ENCODE measurements at regions not wholly inside any gene's neighbourhood (a gene's known extent, or its start where the extent isn't known, plus 50 kb on each side); places are given as distances from the start of the nearest gene placed in this dataset.

GRCh38 chr22:48665311-48665995, 1162.2 kb downstream of the BRD1 start:
- no peak overlapping the region for H3K4me3 Mint-ChIP-seq
- H3K4me1 Mint-ChIP-seq = no peaks in the 10 kb centered on the region
- no peaks in the 10 kb centered on the region for H3K27me3 Mint-ChIP-seq
- peaks cover 19 to 20% of the 10 kb centered on the region in 2 donors for H3K9me3 Mint-ChIP-seq
- no peak overlapping the region for H3K27ac Mint-ChIP-seq
- no peak for ATAC-seq (replicated peaks)
- peaks cover 3 to 9% of the 10 kb centered on the region in 2 donors for H3K36me3 Mint-ChIP-seq
- DNase-seq = no peak

DNA sequence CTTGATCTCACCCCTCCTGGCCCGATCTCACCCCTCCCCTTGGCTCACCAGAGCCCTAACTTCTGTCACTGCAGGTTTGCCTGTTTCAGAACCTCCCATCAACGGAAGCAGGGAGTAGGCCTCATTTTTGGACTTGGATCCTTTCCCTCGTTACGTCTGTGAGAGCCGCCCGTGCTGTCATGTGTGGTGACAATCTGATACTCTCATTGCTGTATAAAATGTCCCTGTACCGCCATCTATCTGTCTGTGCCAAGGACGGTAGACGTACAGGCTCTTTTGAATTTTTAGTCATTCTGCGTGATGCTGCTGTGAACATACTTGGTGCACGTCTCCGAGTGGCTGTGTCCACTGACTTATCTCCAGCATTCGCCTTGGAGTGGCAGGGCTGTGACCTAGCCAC, 1163.1 kb downstream of the BRD1 start:
- H3K27ac Mint-ChIP-seq = no peak overlapping the region
- H3K9me3 Mint-ChIP-seq = peaks cover 18 to 19% of the 10 kb centered on the region in 2 donors
- ATAC-seq (replicated peaks) (no peak), DNase-seq (no peak)
- H3K36me3 Mint-ChIP-seq = peaks cover 3 to 9% of the 10 kb centered on the region in 2 donors
- no peaks in the 10 kb centered on the region for H3K27me3 Mint-ChIP-seq
- no peaks in the 10 kb centered on the region for H3K4me1 Mint-ChIP-seq
- no peak overlapping the region for H3K4me3 Mint-ChIP-seq

GRCh38 chr22:48663297-48663696, 1164.4 kb downstream of the BRD1 start:
- Mint-ChIP-seq H3K36me3 (peaks cover 3 to 9% of the 10 kb centered on the region in 2 donors), H3K4me1 (no peaks in the 10 kb centered on the region), H3K27me3 (no peaks in the 10 kb centered on the region), H3K27ac (no peak overlapping the region), H3K4me3 (no peak overlapping the region), H3K9me3 (peaks cover 18 to 19% of the 10 kb centered on the region in 2 donors)
- DNase-seq (no peak), ATAC-seq (replicated peaks) (no peak)

GRCh38 chr22:48662476-48663135, 1165.1 kb downstream of the BRD1 start:
- no peak overlapping the region for H3K4me3 Mint-ChIP-seq
- ATAC-seq (replicated peaks) (no peak), DNase-seq (no peak)
- H3K36me3 Mint-ChIP-seq = peaks cover 3 to 9% of the 10 kb centered on the region in 2 donors
- no peaks in the 10 kb centered on the region for H3K27me3 Mint-ChIP-seq
- H3K9me3 Mint-ChIP-seq = peaks cover 18 to 19% of the 10 kb centered on the region in 2 donors
- H3K4me1 Mint-ChIP-seq = no peaks in the 10 kb centered on the region
- no peak overlapping the region for H3K27ac Mint-ChIP-seq

GRCh38 chr22:48661984-48662383, 1165.7 kb downstream of the BRD1 start:
- no peaks in the 10 kb centered on the region for H3K4me1 Mint-ChIP-seq
- peaks cover 18 to 19% of the 10 kb centered on the region in 2 donors for H3K9me3 Mint-ChIP-seq
- H3K27ac Mint-ChIP-seq = no peak overlapping the region
- no peak overlapping the region for H3K4me3 Mint-ChIP-seq
- ATAC-seq (replicated peaks) (no peak), DNase-seq (no peak)
- no peaks in the 10 kb centered on the region for H3K27me3 Mint-ChIP-seq
- peaks cover 3 to 9% of the 10 kb centered on the region in 2 donors for H3K36me3 Mint-ChIP-seq

- H3K27me3 Mint-ChIP-seq = no peaks in the 10 kb centered on the region
- peaks cover 18 to 19% of the 10 kb centered on the region in 2 donors for H3K9me3 Mint-ChIP-seq
- H3K4me1 Mint-ChIP-seq = no peaks in the 10 kb centered on the region
- H3K4me3 Mint-ChIP-seq = no peak overlapping the region
- peaks cover 3 to 9% of the 10 kb centered on the region in 2 donors for H3K36me3 Mint-ChIP-seq
- DNase-seq (no peak), ATAC-seq (replicated peaks) (no peak)
- H3K27ac Mint-ChIP-seq = no peak overlapping the region
These were observed 1166.6 kb downstream of the BRD1 start for GRCh38 chr22:48660790-48661740.

- DNase-seq (no peak), ATAC-seq (replicated peaks) (no peak)
- Mint-ChIP-seq H3K36me3 (peaks cover 3 to 6% of the 10 kb centered on the region in 2 donors), H3K9me3 (peaks cover 16% of the 10 kb centered on the region in 2 donors), H3K4me3 (no peak overlapping the region), H3K27ac (no peak overlapping the region), H3K27me3 (no peaks in the 10 kb centered on the region), H3K4me1 (no peaks in the 10 kb centered on the region)
These were observed 1167.4 kb downstream of the BRD1 start for GRCh38 chr22:48660104-48660789.

DNA sequence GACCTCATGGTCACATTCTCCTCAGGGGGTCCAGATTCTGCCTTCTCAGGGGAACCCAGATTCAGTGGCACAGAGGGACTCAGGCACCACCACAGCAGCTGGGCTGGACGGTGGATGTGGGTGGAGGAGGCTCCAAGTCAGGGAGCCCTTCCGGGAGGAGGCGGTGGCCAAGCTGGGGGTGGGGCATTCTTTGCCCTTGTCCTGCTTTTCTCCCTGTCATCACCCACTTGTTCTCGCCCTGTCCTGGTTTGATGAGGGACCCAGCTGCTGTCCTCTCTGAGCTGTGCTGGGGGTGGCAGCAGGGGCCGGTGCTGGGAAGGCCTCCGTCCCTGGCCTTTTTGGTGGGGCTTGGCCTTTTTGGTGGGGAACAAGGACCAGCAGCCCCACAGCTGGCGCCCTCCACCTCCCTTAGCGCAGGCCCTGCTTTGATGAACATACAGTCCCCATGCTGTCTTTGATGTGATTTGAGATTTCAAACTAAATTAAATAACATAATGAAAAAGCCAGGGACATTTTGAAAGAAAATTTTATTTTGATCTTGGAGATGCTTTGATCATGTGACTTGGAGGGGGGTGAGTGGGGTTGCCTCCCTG, 1168.2 kb downstream of the BRD1 start:
- Mint-ChIP-seq H3K27me3 (no peaks in the 10 kb centered on the region), H3K27ac (no peak overlapping the region), H3K4me3 (no peak overlapping the region), H3K9me3 (peaks cover 9 to 10% of the 10 kb centered on the region in 2 donors), H3K4me1 (no peaks in the 10 kb centered on the region), H3K36me3 (peaks cover 2 to 5% of the 10 kb centered on the region in 2 donors)
- no peak for ATAC-seq (replicated peaks)
- no peak for DNase-seq

- Mint-ChIP-seq H3K4me3 (no peak overlapping the region), H3K36me3 (peaks cover 0 to 2% of the 10 kb centered on the region in 2 donors), H3K27ac (no peak overlapping the region), H3K27me3 (no peaks in the 10 kb centered on the region), H3K4me1 (no peaks in the 10 kb centered on the region), H3K9me3 (peaks cover 4 to 8% of the 10 kb centered on the region in 2 donors)
- ATAC-seq (replicated peaks) = no peak
- no peak for DNase-seq
These were observed 1168.8 kb downstream of the BRD1 start for GRCh38 chr22:48658871-48659270.

GRCh38 chr22:48658246-48658645, 1169.4 kb downstream of the BRD1 start:
- Mint-ChIP-seq H3K36me3 (peaks cover 0 to 2% of the 10 kb centered on the region in 2 donors), H3K27me3 (no peaks in the 10 kb centered on the region), H3K4me3 (no peak overlapping the region), H3K4me1 (no peaks in the 10 kb centered on the region), H3K9me3 (peaks cover 0 to 8% of the 10 kb centered on the region in 2 donors), H3K27ac (no peak overlapping the region)
- no peak for ATAC-seq (replicated peaks)
- DNase-seq = no peak

GRCh38 chr22:48654492-48654891, 1173.2 kb downstream of the BRD1 start:
- Mint-ChIP-seq H3K27me3 (no peaks in the 10 kb centered on the region), H3K4me3 (no peak overlapping the region), H3K4me1 (no peaks in the 10 kb centered on the region), H3K27ac (no peak overlapping the region), H3K36me3 (no peaks in the 10 kb centered on the region), H3K9me3 (no peaks in the 10 kb centered on the region)
- ATAC-seq (replicated peaks) (no peak), DNase-seq (no peak)

- DNase-seq = no peak
- no peaks in the 10 kb centered on the region for H3K9me3 Mint-ChIP-seq
- no peak overlapping the region for H3K4me3 Mint-ChIP-seq
- ATAC-seq (replicated peaks) = no peak
- H3K4me1 Mint-ChIP-seq = no peaks in the 10 kb centered on the region
- no peaks in the 10 kb centered on the region for H3K27me3 Mint-ChIP-seq
- H3K36me3 Mint-ChIP-seq = no peaks in the 10 kb centered on the region
- no peak overlapping the region for H3K27ac Mint-ChIP-seq
These were observed 1173.7 kb downstream of the BRD1 start for GRCh38 chr22:48653929-48654328.

GRCh38 chr22:48653306-48653705, 1174.4 kb downstream of the BRD1 start:
- Mint-ChIP-seq H3K4me3 (no peak overlapping the region), H3K27ac (no peak overlapping the region), H3K36me3 (no peaks in the 10 kb centered on the region), H3K4me1 (no peaks in the 10 kb centered on the region), H3K27me3 (no peaks in the 10 kb centered on the region), H3K9me3 (no peaks in the 10 kb centered on the region)
- no peak for ATAC-seq (replicated peaks)
- no peak for DNase-seq

- no peaks in the 10 kb centered on the region for H3K36me3 Mint-ChIP-seq
- H3K4me1 Mint-ChIP-seq = no peaks in the 10 kb centered on the region
- DNase-seq (no peak), ATAC-seq (replicated peaks) (no peak)
- H3K4me3 Mint-ChIP-seq = no peak overlapping the region
- H3K9me3 Mint-ChIP-seq = no peaks in the 10 kb centered on the region
- H3K27me3 Mint-ChIP-seq = no peaks in the 10 kb centered on the region
- no peak overlapping the region for H3K27ac Mint-ChIP-seq
These were observed 1174.9 kb downstream of the BRD1 start for GRCh38 chr22:48652796-48653195.
